ENCODE measurements at regions not wholly inside any gene's neighbourhood (a gene's known extent, or its start where the extent isn't known, plus 50 kb on each side); places are given as distances from the start of the nearest gene placed in this dataset.

DNA sequence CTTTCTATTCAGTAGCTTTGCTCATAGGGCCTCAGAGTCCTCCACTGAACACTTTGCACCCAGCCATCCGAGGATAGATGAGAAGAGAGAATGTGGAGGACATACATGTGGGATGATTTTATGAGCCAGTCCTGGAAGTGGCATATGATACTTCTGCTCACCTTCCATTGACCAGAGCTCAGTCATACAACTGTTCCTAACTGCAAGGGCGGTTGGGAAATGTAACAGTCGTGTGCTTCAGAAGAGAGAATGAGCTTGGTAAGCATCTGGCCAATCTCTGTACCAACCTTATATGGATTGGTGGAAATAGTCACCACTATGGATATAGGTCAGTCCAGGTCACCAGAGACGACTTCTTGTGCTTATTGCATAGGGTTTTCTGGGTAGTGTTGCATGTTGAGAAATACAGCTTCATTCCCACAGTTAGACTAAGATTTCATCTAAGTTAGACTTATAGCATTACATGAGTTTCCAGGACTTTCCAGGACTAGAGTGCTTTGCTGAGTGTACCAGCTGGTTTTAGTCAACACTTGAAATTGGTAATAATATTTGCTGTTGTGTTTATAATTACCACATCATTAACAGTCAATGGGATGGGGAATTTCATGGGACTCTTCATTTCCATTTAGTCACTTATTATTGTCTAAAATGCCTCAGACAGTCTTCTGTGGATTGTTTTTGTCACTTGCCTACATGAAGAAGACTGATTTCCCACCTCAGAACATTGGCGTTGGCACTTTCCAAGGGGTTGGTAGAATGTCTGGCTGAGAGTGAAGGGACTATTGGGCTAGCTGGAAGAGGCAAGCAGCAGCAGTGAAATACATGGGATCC lies 214.5 kb upstream of the ROPN1 start:
- H3K27me3 Mint-ChIP-seq: peaks cover 2% of the 10 kb centered on the region
- no peak overlapping the region for H3K4me3 Mint-ChIP-seq
- no peaks in the 10 kb centered on the region for H3K36me3 Mint-ChIP-seq
- H3K27ac Mint-ChIP-seq: no peak overlapping the region
- no peaks in the 10 kb centered on the region for H3K4me1 Mint-ChIP-seq
- no peaks in the 10 kb centered on the region for H3K9me3 Mint-ChIP-seq
- DNase-seq (ENCODE audit: low spot score in 2 of 2) (no peak), ATAC-seq (ENCODE audit: low read depth) (no peak)

DNA sequence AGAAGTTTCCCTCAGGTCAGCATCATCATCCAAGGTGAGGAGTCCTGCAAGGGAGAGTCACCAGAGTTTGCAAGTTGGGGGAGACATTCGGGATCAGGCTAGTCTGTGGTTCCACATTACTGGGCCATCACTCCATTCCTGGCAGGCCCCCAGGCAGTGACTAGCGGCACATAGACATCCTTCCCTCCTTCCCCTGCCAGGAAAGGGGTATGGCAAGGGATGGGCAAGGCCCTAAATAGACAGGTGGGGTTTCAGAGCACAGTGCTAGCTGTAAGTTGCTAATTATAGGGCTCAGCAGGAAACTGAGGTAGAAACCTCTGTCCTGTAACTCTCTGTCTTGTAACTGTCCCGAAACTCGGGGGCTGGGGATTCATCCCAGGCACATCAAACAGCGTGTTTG lies 215.2 kb upstream of the ROPN1 start:
- DNase-seq (ENCODE audit: low spot score in 2 of 2) (no peak), ATAC-seq (ENCODE audit: low read depth) (no peak)
- Mint-ChIP-seq H3K4me1 (no peaks in the 10 kb centered on the region), H3K27me3 (peaks cover 2% of the 10 kb centered on the region), H3K4me3 (no peak overlapping the region), H3K36me3 (no peaks in the 10 kb centered on the region), H3K9me3 (no peaks in the 10 kb centered on the region), H3K27ac (no peak overlapping the region)

- Mint-ChIP-seq H3K4me3 (no peak overlapping the region), H3K9me3 (no peaks in the 10 kb centered on the region), H3K27ac (no peak overlapping the region), H3K36me3 (no peaks in the 10 kb centered on the region), H3K4me1 (no peaks in the 10 kb centered on the region), H3K27me3 (peaks cover 2% of the 10 kb centered on the region)
- no peak for DNase-seq (ENCODE audit: low spot score in 2 of 2)
- no peak for ATAC-seq (ENCODE audit: low read depth)
These were observed 216.1 kb upstream of the ROPN1 start for GRCh38 chr3:124207873-124208485.

DNA sequence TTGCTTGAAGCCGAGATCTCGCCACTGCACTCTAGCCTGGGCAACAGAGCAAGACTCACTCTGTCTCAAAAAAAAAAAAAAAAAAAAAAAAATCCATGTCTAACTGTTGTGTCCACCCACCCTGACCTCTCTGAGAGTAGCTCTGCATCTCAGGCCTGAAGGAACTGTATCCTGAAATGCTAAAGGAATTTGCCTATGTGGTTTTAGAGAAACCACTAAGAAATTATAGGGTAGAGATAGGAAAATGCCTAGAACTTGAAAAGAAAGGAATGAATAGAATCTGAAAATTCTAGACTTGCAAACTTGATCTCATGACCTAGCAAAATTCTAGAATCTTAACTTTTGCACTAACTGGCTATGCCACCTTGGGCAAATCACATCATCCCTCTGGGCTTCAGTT lies 217.5 kb upstream of the ROPN1 start:
- H3K36me3 Mint-ChIP-seq: no peaks in the 10 kb centered on the region
- ATAC-seq (ENCODE audit: low read depth) (no peak), DNase-seq (ENCODE audit: low spot score in 2 of 2) (no peak)
- H3K4me1 Mint-ChIP-seq: no peaks in the 10 kb centered on the region
- H3K4me3 Mint-ChIP-seq: no peak overlapping the region
- no peak overlapping the region for H3K27ac Mint-ChIP-seq
- peaks cover 2% of the 10 kb centered on the region for H3K27me3 Mint-ChIP-seq
- H3K9me3 Mint-ChIP-seq: no peaks in the 10 kb centered on the region

DNA sequence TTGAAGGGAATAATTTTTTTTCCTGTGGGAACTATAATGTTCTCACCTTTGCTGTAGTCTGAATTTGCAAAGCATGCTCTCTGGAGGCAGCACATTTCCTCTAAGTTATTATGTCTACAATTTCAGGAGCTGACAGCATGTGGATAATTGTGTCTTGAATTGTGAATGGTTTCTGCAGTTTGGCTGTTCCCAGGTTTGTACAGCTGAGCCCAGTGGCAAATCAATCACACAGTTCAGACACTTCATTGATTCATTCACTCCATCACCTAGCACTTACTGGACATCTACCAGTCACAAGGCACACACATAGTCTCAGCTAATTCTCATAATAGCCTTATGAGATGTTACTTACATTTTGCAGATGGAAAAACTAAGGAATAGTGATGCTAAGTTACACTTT lies 219.0 kb upstream of the ROPN1 start:
- no peaks in the 10 kb centered on the region for H3K4me1 Mint-ChIP-seq
- no peak overlapping the region for H3K27ac Mint-ChIP-seq
- no peaks in the 10 kb centered on the region for H3K36me3 Mint-ChIP-seq
- no peaks in the 10 kb centered on the region for H3K9me3 Mint-ChIP-seq
- DNase-seq (ENCODE audit: low spot score in 2 of 2): no peak
- peaks cover 2% of the 10 kb centered on the region for H3K27me3 Mint-ChIP-seq
- no peak overlapping the region for H3K4me3 Mint-ChIP-seq
- no peak for ATAC-seq (ENCODE audit: low read depth)

- Mint-ChIP-seq H3K27ac (no peak overlapping the region), H3K9me3 (no peaks in the 10 kb centered on the region), H3K36me3 (no peaks in the 10 kb centered on the region), H3K27me3 (peaks cover 2% of the 10 kb centered on the region), H3K4me3 (no peak overlapping the region), H3K4me1 (no peaks in the 10 kb centered on the region)
- no peak for DNase-seq (ENCODE audit: low spot score in 2 of 2)
- no peak for ATAC-seq (ENCODE audit: low read depth)
These were observed 221.7 kb upstream of the ROPN1 start for GRCh38 chr3:124213641-124214040.

DNA sequence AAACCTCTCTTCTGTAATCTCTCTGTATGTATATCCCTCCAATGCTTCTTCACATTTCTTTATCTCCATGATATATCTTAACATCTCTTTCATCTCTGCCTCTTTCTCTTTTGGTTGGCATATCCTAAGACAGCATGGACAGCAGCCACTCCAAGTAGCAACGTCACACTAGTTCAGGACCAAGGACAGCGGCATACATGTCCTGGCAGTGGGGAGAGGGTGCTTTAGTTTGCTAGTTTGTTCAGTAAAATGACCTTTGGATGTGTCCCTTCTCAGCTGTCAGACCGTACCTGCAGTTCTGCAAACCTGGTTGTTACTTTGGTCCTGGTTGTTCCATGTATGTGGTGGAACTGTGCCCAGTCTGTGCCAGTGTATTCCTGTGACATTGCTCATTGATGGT lies 225.6 kb upstream of the ROPN1 start:
- H3K27ac Mint-ChIP-seq: no peak overlapping the region
- H3K4me1 Mint-ChIP-seq: no peaks in the 10 kb centered on the region
- no peak for ATAC-seq (ENCODE audit: low read depth)
- H3K9me3 Mint-ChIP-seq: peaks cover 3% of the 10 kb centered on the region
- no peak for DNase-seq (ENCODE audit: low spot score in 2 of 2)
- H3K4me3 Mint-ChIP-seq: no peak overlapping the region
- H3K27me3 Mint-ChIP-seq: peaks cover 13% of the 10 kb centered on the region
- no peaks in the 10 kb centered on the region for H3K36me3 Mint-ChIP-seq

GRCh38 chr3:124221422-124221821 lies 229.5 kb upstream of the ROPN1 start:
- ATAC-seq (ENCODE audit: low read depth) (no peak), DNase-seq (ENCODE audit: low spot score in 2 of 2) (no peak)
- Mint-ChIP-seq H3K27me3 (peaks cover 13% of the 10 kb centered on the region), H3K36me3 (no peaks in the 10 kb centered on the region), H3K9me3 (peaks cover 3% of the 10 kb centered on the region), H3K4me1 (no peaks in the 10 kb centered on the region), H3K27ac (no peak overlapping the region), H3K4me3 (no peak overlapping the region)

GRCh38 chr3:124223853-124224252 lies 231.9 kb upstream of the ROPN1 start:
- peaks cover 6% of the 10 kb centered on the region for H3K9me3 Mint-ChIP-seq
- ATAC-seq (ENCODE audit: low read depth) (no peak), DNase-seq (ENCODE audit: low spot score in 2 of 2) (no peak)

DNA sequence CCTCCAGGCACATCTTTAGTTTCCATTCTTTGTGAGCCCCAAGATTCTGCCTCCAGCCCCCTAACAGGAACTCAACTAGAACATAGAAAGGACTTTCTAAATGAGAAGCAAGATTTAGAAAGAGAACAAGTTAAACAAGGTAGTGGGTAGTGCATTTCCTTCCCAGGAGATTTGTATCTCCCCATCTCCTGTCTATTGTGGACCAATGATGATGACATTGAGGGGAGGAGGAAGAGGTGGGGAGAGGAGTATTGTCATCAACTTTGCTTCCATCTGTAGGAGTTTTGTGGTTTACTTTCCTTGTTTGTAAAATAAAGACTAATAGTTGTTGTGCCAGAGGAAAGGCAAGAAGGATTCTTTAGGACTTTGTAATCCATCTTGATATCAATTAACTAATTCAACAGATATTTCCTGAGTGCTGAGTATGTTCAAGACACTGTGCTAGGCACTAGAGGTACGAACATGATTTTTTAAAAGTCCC lies 235.3 kb upstream of the ROPN1 start:
- DNase-seq (ENCODE audit: low spot score in 2 of 2) (no peak), ATAC-seq (ENCODE audit: low read depth) (no peak)
- no peaks in the 10 kb centered on the region for H3K4me1 Mint-ChIP-seq
- no peaks in the 10 kb centered on the region for H3K36me3 Mint-ChIP-seq
- H3K27me3 Mint-ChIP-seq: peaks cover 11% of the 10 kb centered on the region
- no peak overlapping the region for H3K27ac Mint-ChIP-seq
- H3K9me3 Mint-ChIP-seq: peaks cover 3% of the 10 kb centered on the region
- H3K4me3 Mint-ChIP-seq: no peak overlapping the region

More at GRCh38 chr3:124223853-124224252, 231.9 kb upstream of the ROPN1 start:
- H3K4me3 Mint-ChIP-seq: no peak overlapping the region
- peaks cover 16% of the 10 kb centered on the region for H3K27me3 Mint-ChIP-seq
- no peak overlapping the region for H3K27ac Mint-ChIP-seq
- no peaks in the 10 kb centered on the region for H3K4me1 Mint-ChIP-seq
- no peaks in the 10 kb centered on the region for H3K36me3 Mint-ChIP-seq

GRCh38 chr3:124229420-124229819 lies 237.5 kb upstream of the ROPN1 start:
- no peak for DNase-seq (ENCODE audit: low spot score in 2 of 2)
- Mint-ChIP-seq H3K36me3 (no peaks in the 10 kb centered on the region), H3K4me3 (no peak overlapping the region), H3K27me3 (peaks cover 12% of the 10 kb centered on the region), H3K9me3 (peaks cover 3% of the 10 kb centered on the region), H3K27ac (no peak overlapping the region), H3K4me1 (no peaks in the 10 kb centered on the region)
- no peak for ATAC-seq (ENCODE audit: low read depth)

DNA sequence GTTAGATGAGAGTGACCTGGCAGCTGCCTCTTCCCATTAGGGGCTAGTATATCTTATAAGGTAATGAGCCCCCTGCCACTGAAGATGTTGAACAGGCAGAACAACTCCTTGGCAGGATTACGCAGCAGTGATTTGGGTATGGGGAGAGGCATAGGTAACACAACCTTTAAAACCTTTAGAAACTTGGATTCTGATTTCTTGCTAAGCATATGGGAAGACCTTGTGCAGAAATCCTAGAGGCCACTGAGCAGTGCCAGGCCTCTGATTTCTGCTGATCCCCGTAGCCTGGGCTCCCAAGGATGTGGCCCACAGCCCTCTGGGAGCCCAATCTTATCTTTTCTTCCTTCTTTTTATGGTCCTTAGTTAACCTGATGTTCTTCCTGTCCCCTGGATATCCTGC lies 237.9 kb upstream of the ROPN1 start:
- Mint-ChIP-seq H3K36me3 (no peaks in the 10 kb centered on the region), H3K27me3 (peaks cover 15% of the 10 kb centered on the region)

GRCh38 chr3:124230432-124230831 lies 238.5 kb upstream of the ROPN1 start:
- no peak for DNase-seq (ENCODE audit: low spot score in 2 of 2)
- no peak for ATAC-seq (ENCODE audit: low read depth)
- Mint-ChIP-seq H3K4me3 (no peak overlapping the region), H3K27ac (no peak overlapping the region), H3K9me3 (peaks cover 3% of the 10 kb centered on the region), H3K27me3 (peaks cover 17% of the 10 kb centered on the region), H3K36me3 (no peaks in the 10 kb centered on the region), H3K4me1 (no peaks in the 10 kb centered on the region)

More for the DNA sequence above, 237.9 kb upstream of the ROPN1 start:
- Mint-ChIP-seq H3K4me3 (no peak overlapping the region), H3K9me3 (peaks cover 3% of the 10 kb centered on the region), H3K27ac (no peak overlapping the region), H3K4me1 (no peaks in the 10 kb centered on the region)
- ATAC-seq (ENCODE audit: low read depth) (no peak), DNase-seq (ENCODE audit: low spot score in 2 of 2) (no peak)

GRCh38 chr3:124230998-124231397 lies 239.1 kb upstream of the ROPN1 start:
- H3K9me3 Mint-ChIP-seq: peaks cover 3% of the 10 kb centered on the region
- no peak overlapping the region for H3K27ac Mint-ChIP-seq
- H3K36me3 Mint-ChIP-seq: no peaks in the 10 kb centered on the region
- no peak overlapping the region for H3K4me3 Mint-ChIP-seq
- DNase-seq (ENCODE audit: low spot score in 2 of 2) (no peak), ATAC-seq (ENCODE audit: low read depth) (no peak)
- H3K27me3 Mint-ChIP-seq: peaks cover 17% of the 10 kb centered on the region
- H3K4me1 Mint-ChIP-seq: no peaks in the 10 kb centered on the region

GRCh38 chr3:124234852-124235252 lies 242.9 kb upstream of the ROPN1 start:
- Mint-ChIP-seq H3K4me1 (no peaks in the 10 kb centered on the region), H3K27ac (no peak overlapping the region), H3K27me3 (peaks cover 18% of the 10 kb centered on the region)

More at GRCh38 chr3:124234852-124235252, 242.9 kb upstream of the ROPN1 start:
- no peak for DNase-seq (ENCODE audit: low spot score in 2 of 2)
- no peaks in the 10 kb centered on the region for H3K36me3 Mint-ChIP-seq
- H3K4me3 Mint-ChIP-seq: no peak overlapping the region
- H3K9me3 Mint-ChIP-seq: no peaks in the 10 kb centered on the region
- ATAC-seq (ENCODE audit: low read depth): no peak

Data from memory B cell (primary cell).